ENCODE measurements at regions not wholly inside any gene's neighbourhood (a gene's known extent, or its start where the extent isn't known, plus 50 kb on each side); places are given as distances from the start of the nearest gene placed in this dataset.

DNA sequence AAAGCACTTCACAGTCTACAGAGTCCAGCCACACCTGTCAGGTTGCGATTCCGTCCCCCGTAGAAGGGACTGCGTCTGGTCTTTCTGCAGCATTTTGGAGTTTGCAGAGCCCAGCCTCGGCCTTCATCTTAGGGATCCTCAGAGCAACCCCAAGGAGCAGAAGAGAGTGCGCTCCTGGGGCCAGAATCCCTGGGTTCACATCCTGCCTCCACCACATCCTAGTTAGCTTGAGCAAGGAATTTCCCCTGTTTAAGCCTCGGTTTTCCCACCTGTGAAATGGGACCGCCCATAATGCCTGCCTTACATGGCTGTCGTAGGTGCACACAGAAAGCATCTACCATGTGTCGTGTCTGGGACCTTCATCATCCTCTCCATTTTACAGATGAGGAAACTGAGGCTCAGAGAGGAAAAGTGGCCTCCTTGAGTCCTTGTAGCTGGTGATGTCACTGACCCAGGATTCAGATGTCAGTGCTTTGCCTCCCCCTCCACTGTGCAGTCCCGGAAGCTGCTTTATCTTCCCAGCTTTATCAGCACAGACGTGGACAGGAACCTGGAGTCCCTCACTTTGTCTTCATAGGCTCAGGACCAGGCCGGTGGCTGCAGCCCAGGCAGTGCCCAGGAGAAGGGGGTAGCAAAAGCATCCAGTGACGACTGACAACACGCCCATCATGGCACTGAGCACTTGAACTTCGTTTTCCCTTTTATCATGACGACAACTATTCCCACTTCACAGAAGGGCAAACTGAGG lies 438.5 kb downstream of the MATN1 start:
- TF ChIP-seq, protein P1, sequence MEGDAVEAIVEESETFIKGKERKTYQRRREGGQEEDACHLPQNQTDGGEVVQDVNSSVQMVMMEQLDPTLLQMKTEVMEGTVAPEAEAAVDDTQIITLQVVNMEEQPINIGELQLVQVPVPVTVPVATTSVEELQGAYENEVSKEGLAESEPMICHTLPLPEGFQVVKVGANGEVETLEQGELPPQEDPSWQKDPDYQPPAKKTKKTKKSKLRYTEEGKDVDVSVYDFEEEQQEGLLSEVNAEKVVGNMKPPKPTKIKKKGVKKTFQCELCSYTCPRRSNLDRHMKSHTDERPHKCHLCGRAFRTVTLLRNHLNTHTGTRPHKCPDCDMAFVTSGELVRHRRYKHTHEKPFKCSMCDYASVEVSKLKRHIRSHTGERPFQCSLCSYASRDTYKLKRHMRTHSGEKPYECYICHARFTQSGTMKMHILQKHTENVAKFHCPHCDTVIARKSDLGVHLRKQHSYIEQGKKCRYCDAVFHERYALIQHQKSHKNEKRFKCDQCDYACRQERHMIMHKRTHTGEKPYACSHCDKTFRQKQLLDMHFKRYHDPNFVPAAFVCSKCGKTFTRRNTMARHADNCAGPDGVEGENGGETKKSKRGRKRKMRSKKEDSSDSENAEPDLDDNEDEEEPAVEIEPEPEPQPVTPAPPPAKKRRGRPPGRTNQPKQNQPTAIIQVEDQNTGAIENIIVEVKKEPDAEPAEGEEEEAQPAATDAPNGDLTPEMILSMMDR (IDR thresholded peaks at IDR 0.05; ENCODE audit: unreplicated experiment) = no peak
- Mint-ChIP-seq H3K9me3 (ENCODE audit: unreplicated experiment) (no peaks in the 10 kb centered on the region), H3K4me1 (ENCODE audit: unreplicated experiment) (peaks cover 4% of the 10 kb centered on the region), H3K4me3 (ENCODE audit: unreplicated experiment) (no peak overlapping the region), H3K27me3 (ENCODE audit: unreplicated experiment) (peaks cover 3% of the 10 kb centered on the region), H3K27ac (ENCODE audit: unreplicated experiment) (no peak overlapping the region), H3K36me3 (ENCODE audit: low read depth, unreplicated experiment) (no peaks in the 10 kb centered on the region)
- no peak for DNase-seq (ENCODE audit: low spot score)

DNA sequence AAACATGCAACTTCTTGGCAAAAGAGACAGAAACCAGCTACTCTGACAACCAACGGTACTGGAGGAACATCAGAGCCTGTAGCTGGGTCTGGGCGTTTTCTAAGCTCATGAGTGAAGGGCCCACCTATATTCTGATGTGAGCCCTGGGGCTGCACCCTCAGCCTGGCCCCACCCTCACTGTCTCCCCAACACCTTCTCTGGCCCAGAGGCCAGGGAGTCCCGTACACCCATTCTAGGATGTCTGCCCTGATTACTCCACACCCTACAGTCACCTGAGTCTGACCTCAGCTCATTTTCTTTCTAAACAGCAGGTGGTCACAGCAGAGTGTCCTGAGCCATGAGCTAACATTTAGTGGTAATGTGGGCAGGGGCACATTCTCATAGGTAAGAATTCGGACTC lies 439.2 kb downstream of the MATN1 start:
- no peak overlapping the region for H3K27ac Mint-ChIP-seq (ENCODE audit: unreplicated experiment)
- H3K4me3 Mint-ChIP-seq (ENCODE audit: unreplicated experiment) = no peak overlapping the region
- no peak for DNase-seq (ENCODE audit: low spot score)
- no peaks in the 10 kb centered on the region for H3K36me3 Mint-ChIP-seq (ENCODE audit: low read depth, unreplicated experiment)
- H3K4me1 Mint-ChIP-seq (ENCODE audit: unreplicated experiment) = peaks cover 4% of the 10 kb centered on the region
- H3K27me3 Mint-ChIP-seq (ENCODE audit: unreplicated experiment) = peaks cover 3% of the 10 kb centered on the region
- TF ChIP-seq, protein P1 (IDR thresholded peaks at IDR 0.05; ENCODE audit: unreplicated experiment) = no peak
- H3K9me3 Mint-ChIP-seq (ENCODE audit: unreplicated experiment) = no peaks in the 10 kb centered on the region

DNA sequence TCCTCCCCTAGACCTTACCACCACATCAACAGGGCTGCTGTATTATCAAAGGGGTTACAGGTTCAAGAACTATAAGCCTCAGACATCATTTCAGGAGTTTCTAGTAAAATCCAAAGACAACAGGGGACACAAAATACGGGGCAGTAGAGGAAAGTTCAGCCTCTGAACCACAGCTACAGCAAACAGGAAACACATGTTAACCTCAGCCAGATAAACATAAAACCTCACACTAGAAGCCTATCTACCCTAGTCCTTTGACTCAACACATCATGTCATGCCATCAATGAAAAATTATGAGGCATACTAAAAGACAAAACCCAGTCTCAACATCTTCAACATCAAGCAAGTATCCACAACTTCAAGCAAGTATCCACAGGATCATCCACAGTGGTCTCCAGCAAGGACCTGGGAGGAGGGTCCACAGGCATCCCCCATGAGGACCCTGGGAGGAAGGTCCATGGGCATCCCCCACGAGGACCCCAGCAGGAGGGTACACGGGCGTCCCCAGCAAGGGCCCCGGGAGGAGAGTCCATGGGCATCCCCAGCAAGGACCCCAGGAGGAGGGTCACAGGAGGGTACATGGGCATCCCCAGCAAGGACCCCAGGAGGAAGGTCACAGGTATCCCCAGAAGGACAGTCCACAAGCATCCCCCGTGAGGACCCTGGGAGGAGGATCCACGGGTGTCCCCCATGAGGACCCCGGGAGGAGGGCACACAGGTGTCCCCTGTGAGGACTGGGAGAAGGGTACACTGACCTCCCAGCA lies 440.0 kb downstream of the MATN1 start:
- Mint-ChIP-seq H3K4me1 (ENCODE audit: unreplicated experiment) (peaks cover 4% of the 10 kb centered on the region), H3K36me3 (ENCODE audit: low read depth, unreplicated experiment) (no peaks in the 10 kb centered on the region), H3K27me3 (ENCODE audit: unreplicated experiment) (peaks cover 3% of the 10 kb centered on the region), H3K9me3 (ENCODE audit: unreplicated experiment) (no peaks in the 10 kb centered on the region), H3K4me3 (ENCODE audit: unreplicated experiment) (no peak overlapping the region), H3K27ac (ENCODE audit: unreplicated experiment) (no peak overlapping the region)
- no peak for DNase-seq (ENCODE audit: low spot score)
- TF ChIP-seq, protein P1 (IDR thresholded peaks at IDR 0.05; ENCODE audit: unreplicated experiment) = no peak

DNA sequence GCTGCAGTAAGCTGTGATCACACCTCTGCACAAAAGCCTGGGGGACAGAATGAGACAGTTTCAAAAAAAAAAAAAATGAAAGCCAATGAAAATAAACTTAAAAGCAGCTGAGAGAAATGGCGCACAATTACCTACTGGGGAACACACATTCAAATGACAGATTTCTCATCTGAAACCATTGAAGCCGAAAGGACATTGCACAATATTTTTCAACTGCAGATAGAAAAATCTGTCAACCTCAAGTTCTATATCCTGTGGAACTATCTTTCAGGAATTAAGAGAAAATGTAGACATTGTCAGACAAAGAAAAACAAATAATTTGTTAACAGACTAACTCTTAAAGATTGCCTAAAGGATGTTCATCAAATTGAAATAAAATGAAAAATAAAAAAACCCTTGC lies 442.8 kb downstream of the MATN1 start:
- no peak for DNase-seq (ENCODE audit: low spot score)
- peaks cover 4% of the 10 kb centered on the region for H3K4me1 Mint-ChIP-seq (ENCODE audit: unreplicated experiment)
- no peak overlapping the region for H3K4me3 Mint-ChIP-seq (ENCODE audit: unreplicated experiment)
- H3K9me3 Mint-ChIP-seq (ENCODE audit: unreplicated experiment) = no peaks in the 10 kb centered on the region
- no peaks in the 10 kb centered on the region for H3K36me3 Mint-ChIP-seq (ENCODE audit: low read depth, unreplicated experiment)
- TF ChIP-seq, protein P1 (IDR thresholded peaks at IDR 0.05; ENCODE audit: unreplicated experiment) = no peak
- peaks cover 1% of the 10 kb centered on the region for H3K27me3 Mint-ChIP-seq (ENCODE audit: unreplicated experiment)
- no peak overlapping the region for H3K27ac Mint-ChIP-seq (ENCODE audit: unreplicated experiment)

DNA sequence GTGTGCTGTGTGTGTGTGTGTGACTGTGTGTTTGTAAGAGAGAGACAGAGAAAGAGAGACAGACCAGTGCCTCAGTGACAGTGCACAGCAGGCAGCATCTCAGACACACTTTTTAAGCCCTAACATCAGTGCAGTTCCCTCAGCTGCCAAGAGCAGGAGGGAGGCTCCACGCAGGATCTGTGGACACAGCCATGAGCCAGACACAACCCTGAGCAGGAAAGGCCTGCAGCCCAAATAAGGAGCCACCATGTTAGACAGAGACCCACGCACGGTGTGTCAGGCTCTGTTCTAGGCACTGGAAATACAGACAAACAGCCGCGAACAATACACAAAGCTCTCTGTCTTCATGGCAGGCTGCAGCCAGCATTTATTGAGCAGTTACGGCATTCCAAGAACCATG lies 445.5 kb downstream of the MATN1 start:
- Mint-ChIP-seq H3K9me3 (ENCODE audit: unreplicated experiment) (no peaks in the 10 kb centered on the region), H3K36me3 (ENCODE audit: low read depth, unreplicated experiment) (no peaks in the 10 kb centered on the region), H3K27ac (ENCODE audit: unreplicated experiment) (no peak overlapping the region), H3K4me1 (ENCODE audit: unreplicated experiment) (no peaks in the 10 kb centered on the region), H3K27me3 (ENCODE audit: unreplicated experiment) (no peaks in the 10 kb centered on the region), H3K4me3 (ENCODE audit: unreplicated experiment) (no peak overlapping the region)
- TF ChIP-seq, protein P1 (IDR thresholded peaks at IDR 0.05; ENCODE audit: unreplicated experiment) = no peak
- DNase-seq (ENCODE audit: low spot score) = no peak

All from endothelial cell (in vitro differentiated cells).